Stomach (tissue), 8 donors: ENCODE measurements at regions not wholly inside any gene's neighbourhood (a gene's known extent, or its start where the extent isn't known, plus 50 kb on each side); places are given as distances from the start of the nearest gene placed in this dataset.

Experiments
- DNase-seq, 2 donors: peaks; one replicate each; pipeline versions ENCODE4 v3.0.0 to v3.0.0-alpha.2; 2013 to 2019
- H3K27ac ChIP-seq, 5 donors: fragments of 200-600 bp in 4 of 5; sonication (generic) in 4 of 5; one replicate each; pipeline ENCODE4 v1.5.1; 2013 to 2019; ENCODE audit warnings: mild to moderate bottlenecking in 1 of 5, moderate library complexity in 1 of 5
- H3K27me3 ChIP-seq, 3 donors: fragments of 200-600 bp; sonication (generic); one replicate each; pipeline ENCODE4 v1.5.1; 2017 to 2019; ENCODE audit warnings: mixed run types in 1 of 3
- H3K36me3 ChIP-seq, 4 donors: fragments of 200-600 bp; sonication (generic); 1 replicate in 3 of 4; 2 replicates in 1 of 4; pipeline ENCODE4 v1.5.1; 2016 to 2019
- H3K4me1 ChIP-seq, 4 donors: fragments of 200-600 bp; sonication (generic); one replicate each; pipeline ENCODE4 v1.5.1; 2016 to 2019
- H3K4me3 ChIP-seq, 4 donors: fragments of 200-600 bp; sonication (generic) in 3 of 4; one replicate each; pipeline ENCODE4 v1.5.1; 2016 to 2019; ENCODE audit warnings: mild to moderate bottlenecking in 1 of 4
- H3K9me3 ChIP-seq, 4 donors: fragments of 200-600 bp; sonication (generic); one replicate each; pipeline ENCODE4 v1.5.1; 2016 to 2019
- CTCF ChIP-seq, 7 experiments: fragments of 450-650 bp in 4 of 7; fragments of 200-600 bp in 3 of 7; sonication (generic) in 3 of 7; IDR thresholded peaks; one replicate each; pipeline ENCODE4 v1.5.1; 2016 to 2019; ENCODE audit warnings: antibody characterized with exemption in 7 of 7, control low read depth in 2 of 7, mild to moderate bottlenecking in 1 of 7
- EP300 ChIP-seq: sonication (generic); formaldehyde crosslinking; IDR thresholded peaks from one replicate; pipeline ENCODE4 v1.6.1; 2017; ENCODE audit warnings: antibody characterized with exemption
- POLR2A ChIP-seq, 4 donors: fragments of 450-650 bp; IDR thresholded peaks; one replicate each; pipeline ENCODE4 v1.6.1; 2016; ENCODE audit warnings: antibody characterized with exemption in 4 of 4, control low read depth in 2 of 4, mild to moderate bottlenecking in 1 of 4, moderate library complexity in 1 of 4
- POLR2AphosphoS5 ChIP-seq, 3 donors: sonication (generic); formaldehyde crosslinking; IDR thresholded peaks; one replicate each; pipeline ENCODE4 v1.6.1; 2016; ENCODE audit warnings: antibody characterized with exemption in 3 of 3
- WGBS, 5 donors: extraction: QIAGEN DNeasy Blood & Tissue Kit in 3 of 5; methylation state at CpG; one replicate each; pipeline versions ENCODE4 v1.1.5 to v1.1.7; 2013 to 2018; 5-methylcytosine and 5-hydroxymethylcytosine counted together
- intact Hi-C: fragments of 100-400 bp; cut with DNase I; formaldehyde crosslinking; loops from one replicate; pipeline ENCODE4 v1.15.1; 2023; ENCODE audit warnings: low total_unique reads
- donor health status: healthy with polysubstance abuse.
- donor health status: Bipolar disorder and iron deficiency.
- donor health status: healthy.

GRCh38 chr11:69985331-69985640, 92.8 kb upstream of the ANO1 start:
- no peak for DNase-seq
- Histone ChIP-seq H3K9me3 (no peaks in the 10 kb centered on the region), H3K27ac (peak overlapping the region in 3 of 5 donors; percentile 32 to 59 (median 51)), H3K4me3 (peak overlapping the region; percentile 25 to 44 (median 32)), H3K27me3 (peaks cover 21 to 93% (median 39%) of the 10 kb centered on the region in 3 donors), H3K4me1 (peaks cover 5 to 20% (median 18%) of the 10 kb centered on the region in 4 donors), H3K36me3 (no peaks in the 10 kb centered on the region)
- intact Hi-C loops = no loop called here
- TF ChIP-seq CTCF (IDR thresholded peaks at IDR 0.05) = no peak
- no peak for TF ChIP-seq POLR2A (IDR thresholded peaks at IDR 0.05)
- TF ChIP-seq POLR2AphosphoS5 (IDR thresholded peaks at IDR 0.05) = no peak
- TF ChIP-seq EP300 = no peak
- 1 to 11% (median 3%) methylated on average over 8 to 15 of the region's 15 CpGs for WGBS, 5 donors

GRCh38 chr11:69985641-69986439, 92.3 kb upstream of the ANO1 start:
- intact Hi-C loops = no loop called here

GRCh38 chr11:69986440-69986787, 91.7 kb upstream of the ANO1 start:
- peaks cover 5 to 20% (median 18%) of the 10 kb centered on the region in 4 donors for H3K4me1 ChIP-seq
- no peaks in the 10 kb centered on the region for H3K36me3 ChIP-seq
- H3K27ac ChIP-seq = peak overlapping the region in 4 of 5 donors; percentile 26 to 59 (median 42)
- H3K4me3 ChIP-seq = peak overlapping the region in 3 of 4 donors; percentile 25 to 44 (median 36)
- H3K9me3 ChIP-seq = no peaks in the 10 kb centered on the region
- intact Hi-C loops = no loop called here
- 33 to 50% (median 41%) methylated on average over 11 to 17 of the region's 17 CpGs for WGBS, 5 donors
- DNase-seq = no peak
- H3K27me3 ChIP-seq = peaks cover 21 to 85% (median 39%) of the 10 kb centered on the region in 3 donors
- no peak for TF ChIP-seq CTCF (IDR thresholded peaks at IDR 0.05)
- TF ChIP-seq POLR2AphosphoS5 (IDR thresholded peaks at IDR 0.05) = no peak
- no peak for TF ChIP-seq EP300
- TF ChIP-seq POLR2A (IDR thresholded peaks at IDR 0.05) = no peak

More at GRCh38 chr11:69985641-69986439, 92.3 kb upstream of the ANO1 start:
- peak in 1 of 2 donors; percentile 60 for DNase-seq
- 1 to 8% (median 4%) methylated on average over 26 to 74 of the region's 75 CpGs for WGBS, 5 donors
- Histone ChIP-seq H3K9me3 (no peaks in the 10 kb centered on the region), H3K27me3 (peaks cover 21 to 87% (median 39%) of the 10 kb centered on the region in 3 donors), H3K4me3 (peak overlapping the region; percentile 25 to 44 (median 32)), H3K36me3 (no peaks in the 10 kb centered on the region), H3K27ac (peak overlapping the region in 4 of 5 donors; percentile 26 to 59 (median 42)), H3K4me1 (peaks cover 5 to 20% (median 18%) of the 10 kb centered on the region in 4 donors)
- TF ChIP-seq POLR2AphosphoS5 (IDR thresholded peaks at IDR 0.05) = no peak
- TF ChIP-seq CTCF (IDR thresholded peaks at IDR 0.05) = no peak
- no peak for TF ChIP-seq EP300
- no peak for TF ChIP-seq POLR2A (IDR thresholded peaks at IDR 0.05)

GRCh38 chr11:69986830-69987229, 91.3 kb upstream of the ANO1 start:
- peak overlapping the region in 1 of 4 donors; percentile 44 for H3K4me3 ChIP-seq
- intact Hi-C loops = no loop called here
- H3K27me3 ChIP-seq = peaks cover 21 to 84% (median 39%) of the 10 kb centered on the region in 3 donors

More at GRCh38 chr11:69986830-69987229, 91.3 kb upstream of the ANO1 start:
- Histone ChIP-seq H3K27ac (no peak overlapping the region), H3K4me1 (peaks cover 5 to 20% (median 18%) of the 10 kb centered on the region in 4 donors), H3K36me3 (no peaks in the 10 kb centered on the region), H3K9me3 (no peaks in the 10 kb centered on the region)
- TF ChIP-seq CTCF (IDR thresholded peaks at IDR 0.05) = no peak
- WGBS, 5 donors = 65 to 87% (median 82%) methylated on average over 9 of the region's 9 CpGs
- DNase-seq = no peak
